Transverse colon (tissue), 4 donors: ENCODE measurements at regions not wholly inside any gene's neighbourhood (a gene's known extent, or its start where the extent isn't known, plus 50 kb on each side); places are given as distances from the start of the nearest gene placed in this dataset.

Source experiments
- EP300 ChIP-seq: sonication (generic); formaldehyde crosslinking; IDR thresholded peaks from one replicate; pipeline ENCODE4 v1.6.1; 2017; ENCODE audit warnings: antibody characterized with exemption, low read depth
- POLR2A ChIP-seq: fragments of 450-650 bp; IDR thresholded peaks from one replicate; pipeline ENCODE4 v1.6.1; 2016; ENCODE audit warnings: antibody characterized with exemption, mild to moderate bottlenecking, moderate library complexity
- POLR2AphosphoS5 ChIP-seq, 3 donors: sonication (generic); formaldehyde crosslinking; IDR thresholded peaks; one replicate each; pipeline ENCODE4 v1.6.1; 2016; ENCODE audit warnings: antibody characterized with exemption in 3 of 3
- TF ChIP-seq, protein P1 (sequence below), 5 experiments: fragments of 200-600 bp in 3 of 5; fragments of 450-650 bp in 2 of 5; sonication (generic) in 3 of 5; IDR thresholded peaks; 1 replicate in 2 of 5; 2 replicates in 3 of 5; pipeline ENCODE4 v1.5.1; 2016 to 2017; ENCODE audit warnings: antibody characterized with exemption in 5 of 5, inconsistent platforms in 3 of 5, mild to moderate bottlenecking in 2 of 5, moderate library complexity in 1 of 5

DNA sequence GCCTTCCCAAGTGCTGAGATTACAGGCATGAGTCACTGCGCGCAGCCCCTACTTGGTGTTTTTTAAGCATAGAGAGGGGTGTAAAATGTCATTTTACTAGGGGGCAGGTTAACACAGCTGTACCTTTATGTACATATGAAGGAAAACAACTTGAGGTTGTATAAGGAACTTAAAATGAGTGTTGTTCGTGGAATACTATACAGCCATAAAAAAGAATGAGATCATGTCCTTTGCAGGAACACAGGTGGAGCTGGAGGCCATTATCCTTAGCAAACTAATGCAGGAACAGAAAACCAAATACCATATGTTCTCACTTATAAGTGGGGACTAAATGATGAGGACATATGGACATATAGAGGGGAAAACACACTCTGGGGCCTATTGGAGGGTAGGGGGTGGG, 256.2 kb upstream of the C2CD4B start:
- TF ChIP-seq, protein P1, sequence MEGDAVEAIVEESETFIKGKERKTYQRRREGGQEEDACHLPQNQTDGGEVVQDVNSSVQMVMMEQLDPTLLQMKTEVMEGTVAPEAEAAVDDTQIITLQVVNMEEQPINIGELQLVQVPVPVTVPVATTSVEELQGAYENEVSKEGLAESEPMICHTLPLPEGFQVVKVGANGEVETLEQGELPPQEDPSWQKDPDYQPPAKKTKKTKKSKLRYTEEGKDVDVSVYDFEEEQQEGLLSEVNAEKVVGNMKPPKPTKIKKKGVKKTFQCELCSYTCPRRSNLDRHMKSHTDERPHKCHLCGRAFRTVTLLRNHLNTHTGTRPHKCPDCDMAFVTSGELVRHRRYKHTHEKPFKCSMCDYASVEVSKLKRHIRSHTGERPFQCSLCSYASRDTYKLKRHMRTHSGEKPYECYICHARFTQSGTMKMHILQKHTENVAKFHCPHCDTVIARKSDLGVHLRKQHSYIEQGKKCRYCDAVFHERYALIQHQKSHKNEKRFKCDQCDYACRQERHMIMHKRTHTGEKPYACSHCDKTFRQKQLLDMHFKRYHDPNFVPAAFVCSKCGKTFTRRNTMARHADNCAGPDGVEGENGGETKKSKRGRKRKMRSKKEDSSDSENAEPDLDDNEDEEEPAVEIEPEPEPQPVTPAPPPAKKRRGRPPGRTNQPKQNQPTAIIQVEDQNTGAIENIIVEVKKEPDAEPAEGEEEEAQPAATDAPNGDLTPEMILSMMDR (IDR thresholded peaks at IDR 0.05) = no peak
- TF ChIP-seq POLR2A (no peak), POLR2AphosphoS5 (IDR thresholded peaks at IDR 0.05) (no peak), EP300 (no peak)
